Loucy (cell line): ENCODE measurements at regions not wholly inside any gene's neighbourhood (a gene's known extent, or its start where the extent isn't known, plus 50 kb on each side); places are given as distances from the start of the nearest gene placed in this dataset.

Experiments used
- H2AFZ ChIP-seq: fragments of 200-600 bp; sonication (generic); 2 replicates; pipeline ENCODE4 v1.6.0; 2016; ENCODE audit warnings: antibody characterized with exemption, mild to moderate bottlenecking, low read length, moderate library complexity
- H3F3A ChIP-seq: fragments of 200-600 bp; 2 replicates; pipeline ENCODE4 v1.6.0; 2016; ENCODE audit warnings: antibody characterized with exemption, low read depth, mild to moderate bottlenecking
- H3K27me3 ChIP-seq: fragments of 200-600 bp; sonication (generic); 2 replicates; pipeline ENCODE4 v1.6.1; 2014; ENCODE audit warnings: low read length, mild to moderate bottlenecking; ENCODE audit not compliant: insufficient read depth, poor library complexity, severe bottlenecking
- H3K36me3 ChIP-seq: fragments of 200-600 bp; sonication (generic); 2 replicates; pipeline ENCODE4 v1.6.1; 2016; ENCODE audit warnings: low read length; ENCODE audit not compliant: insufficient read depth
- H3K4me1 ChIP-seq: fragments of 200-600 bp; sonication (generic); 2 replicates; pipeline ENCODE4 v1.5.1; 2014; ENCODE audit warnings: low read length, mild to moderate bottlenecking; ENCODE audit not compliant: insufficient read depth, poor library complexity, severe bottlenecking
- H3K4me2 ChIP-seq: fragments of 200-600 bp; sonication (generic); 2 replicates; pipeline ENCODE4 v1.6.0; 2014; ENCODE audit warnings: antibody characterized with exemption, low read length, low read depth, mild to moderate bottlenecking; ENCODE audit not compliant: poor library complexity, severe bottlenecking
- H3K4me3 ChIP-seq: fragments of 200-600 bp; sonication (generic); 2 replicates; pipeline ENCODE4 v1.5.1; 2014; ENCODE audit warnings: low read length, mild to moderate bottlenecking, mixed read lengths; ENCODE audit not compliant: poor library complexity, severe bottlenecking
- H3K79me2 ChIP-seq: fragments of 200-600 bp; sonication (generic); 2 replicates; pipeline ENCODE4 v1.6.1; 2014; ENCODE audit warnings: low read length; ENCODE audit not compliant: insufficient read depth
- H3K9ac ChIP-seq: fragments of 200-600 bp; sonication (generic); 2 replicates; pipeline ENCODE4 v1.6.0; 2014; ENCODE audit warnings: mild to moderate bottlenecking, low read depth, low read length, moderate library complexity; ENCODE audit not compliant: poor library complexity, severe bottlenecking
- H3K9me2 ChIP-seq: fragments of 200-600 bp; sonication (generic); replicated peaks from 2 replicates; pipeline ENCODE4 v1.6.1; 2016; ENCODE audit warnings: low read depth, low read length, mixed read lengths
- H3K9me3 ChIP-seq: fragments of 200-600 bp; sonication (generic); 2 replicates; pipeline ENCODE4 v1.6.1; 2014; ENCODE audit warnings: mild to moderate bottlenecking, antibody characterized with exemption, low read length, low read depth; ENCODE audit not compliant: insufficient read depth
- H4K20me1 ChIP-seq: fragments of 200-600 bp; sonication (generic); 2 replicates; pipeline ENCODE4 v1.6.0; 2014; ENCODE audit warnings: antibody characterized with exemption, low read length, mild to moderate bottlenecking; ENCODE audit not compliant: insufficient read depth, poor library complexity, severe bottlenecking
- CTCF ChIP-seq: fragments of 200-600 bp; sonication (generic); conservative IDR thresholded peaks from 2 replicates; pipeline ENCODE4 v1.5.1; 2014; ENCODE audit warnings: mild to moderate bottlenecking, antibody characterized with exemption, low read length
- EZH2phosphoT487 ChIP-seq: fragments of 200-600 bp; IDR thresholded peaks from 2 replicates; pipeline ENCODE4 v1.6.1; 2018; ENCODE audit warnings: antibody characterized with exemption, mild to moderate bottlenecking, moderate library complexity, borderline replicate concordance

DNA sequence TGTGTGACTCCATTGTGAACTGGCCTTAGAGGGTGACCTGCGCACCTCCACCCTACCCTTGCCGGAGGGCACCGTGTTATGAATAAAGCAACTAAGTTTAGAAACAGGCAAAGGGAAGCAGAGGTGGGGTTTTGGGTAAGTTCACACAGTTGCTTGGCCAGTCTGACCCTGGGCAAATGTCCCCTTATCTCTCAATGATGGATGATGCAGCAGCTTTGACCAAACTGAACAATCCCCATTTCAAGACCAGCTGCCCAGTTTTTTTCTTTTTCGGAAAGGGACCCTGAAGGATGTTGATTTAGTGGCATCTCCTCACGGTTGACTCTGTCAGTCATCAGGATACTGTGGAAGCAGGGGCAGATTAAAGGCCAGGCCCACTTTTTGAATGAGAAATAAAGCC is 68.7 kb upstream of the PRDM1 start:
- H3K9me3 ChIP-seq, result no peaks in the 10 kb centered on the region
- H3F3A ChIP-seq, result no peaks in the 10 kb centered on the region
- H3K36me3 ChIP-seq, result no peaks in the 10 kb centered on the region
- H3K79me2 ChIP-seq, result no peaks in the 10 kb centered on the region
- H3K27me3 ChIP-seq, result no peaks in the 10 kb centered on the region
- no peak overlapping the region for H3K4me2 ChIP-seq
- H2AFZ ChIP-seq, result no peak overlapping the region
- TF ChIP-seq EZH2phosphoT487 (no peak), CTCF (no peak)
- H3K9ac ChIP-seq, result no peak overlapping the region
- no peaks in the 10 kb centered on the region for H3K4me1 ChIP-seq
- no peak overlapping the region for H3K4me3 ChIP-seq
- no peaks in the 10 kb centered on the region for H3K9me2 ChIP-seq
- H4K20me1 ChIP-seq, result no peaks in the 10 kb centered on the region

DNA sequence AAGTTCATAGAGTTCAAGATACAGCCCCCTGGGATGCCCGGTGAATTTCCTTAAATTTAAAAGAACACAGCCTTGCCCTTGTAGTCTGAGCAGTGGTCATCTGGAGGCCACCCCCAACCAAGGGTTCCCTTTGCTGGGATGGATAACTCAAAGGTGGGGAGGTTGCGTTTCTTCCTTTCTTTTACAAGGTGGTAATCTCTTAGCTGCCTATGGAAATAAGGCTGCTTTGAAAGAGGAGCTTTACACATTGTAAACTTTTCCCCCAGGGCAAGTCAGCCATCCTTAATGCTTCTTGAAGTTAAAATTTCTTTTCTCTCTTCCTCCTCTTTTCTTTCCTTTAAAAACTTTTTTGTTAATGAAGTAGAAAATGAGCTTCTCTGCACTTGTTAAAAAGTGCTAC is 71.2 kb upstream of the PRDM1 start:
- H3K4me3 ChIP-seq, result no peak overlapping the region
- H3K9me2 ChIP-seq, result no peaks in the 10 kb centered on the region
- no peak overlapping the region for H3K9ac ChIP-seq
- no peaks in the 10 kb centered on the region for H3K79me2 ChIP-seq
- H3K9me3 ChIP-seq, result no peaks in the 10 kb centered on the region
- H3K4me2 ChIP-seq, result no peak overlapping the region
- H3F3A ChIP-seq, result no peaks in the 10 kb centered on the region
- no peaks in the 10 kb centered on the region for H3K27me3 ChIP-seq
- no peaks in the 10 kb centered on the region for H3K4me1 ChIP-seq
- H4K20me1 ChIP-seq, result no peaks in the 10 kb centered on the region
- H3K36me3 ChIP-seq, result no peaks in the 10 kb centered on the region
- H2AFZ ChIP-seq, result no peak overlapping the region
- TF ChIP-seq CTCF (no peak), EZH2phosphoT487 (no peak)

GRCh38 chr6:106011476-106011875 is 74.7 kb upstream of the PRDM1 start:
- H3K9me2 ChIP-seq, result no peaks in the 10 kb centered on the region
- no peaks in the 10 kb centered on the region for H3F3A ChIP-seq
- H3K36me3 ChIP-seq, result no peaks in the 10 kb centered on the region
- no peaks in the 10 kb centered on the region for H3K9me3 ChIP-seq
- TF ChIP-seq CTCF (no peak), EZH2phosphoT487 (no peak)
- H3K9ac ChIP-seq, result no peak overlapping the region
- H3K4me2 ChIP-seq, result no peak overlapping the region
- H4K20me1 ChIP-seq, result no peaks in the 10 kb centered on the region
- no peak overlapping the region for H3K4me3 ChIP-seq
- H3K27me3 ChIP-seq, result no peaks in the 10 kb centered on the region
- no peaks in the 10 kb centered on the region for H3K79me2 ChIP-seq
- H2AFZ ChIP-seq, result no peak overlapping the region
- no peaks in the 10 kb centered on the region for H3K4me1 ChIP-seq
